HG03565 (cell line): ENCODE measurements at regions not wholly inside any gene's neighbourhood (a gene's known extent, or its start where the extent isn't known, plus 50 kb on each side); places are given as distances from the start of the nearest gene placed in this dataset.
"Not testable (repeated sequence)": the region's sequence is repeated elsewhere in the genome, so short reads cannot be mapped to it uniquely, and the experiment has no call there.

Experiments used
- ATAC-seq: cut with Tn5 transposase; IDR thresholded peaks from one replicate; pipeline ENCODE4 v1.9.1; 2021; ENCODE audit warnings: mild to moderate bottlenecking, moderate library complexity; ENCODE audit not compliant: unreplicated experiment

DNA sequence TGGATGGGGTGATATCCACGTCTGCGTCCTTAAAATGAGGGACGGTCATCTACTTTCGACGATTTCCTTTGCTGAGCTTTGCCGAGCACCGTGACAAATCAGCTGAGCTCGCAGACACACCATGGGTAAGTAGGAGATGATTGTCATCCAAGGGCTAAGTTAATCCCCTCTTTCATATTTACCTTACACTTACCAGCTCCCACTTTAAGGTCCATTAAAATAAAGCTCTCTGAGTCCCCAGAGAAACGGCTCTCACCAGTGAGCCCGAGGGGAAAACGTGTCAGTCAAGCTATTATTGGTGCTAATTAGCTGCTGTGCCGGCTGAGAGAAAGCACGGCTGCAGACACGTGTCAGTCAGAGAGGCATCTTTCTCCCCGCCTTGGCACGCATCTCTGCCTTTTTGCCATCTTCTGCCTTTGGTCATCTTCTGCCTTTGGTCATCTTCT, 72.2 kb downstream of the CRLF2 start:
- no peak for ATAC-seq

GRCh38 chrX:1139185-1139500, 73.3 kb downstream of the CRLF2 start:
- ATAC-seq: no peak

DNA sequence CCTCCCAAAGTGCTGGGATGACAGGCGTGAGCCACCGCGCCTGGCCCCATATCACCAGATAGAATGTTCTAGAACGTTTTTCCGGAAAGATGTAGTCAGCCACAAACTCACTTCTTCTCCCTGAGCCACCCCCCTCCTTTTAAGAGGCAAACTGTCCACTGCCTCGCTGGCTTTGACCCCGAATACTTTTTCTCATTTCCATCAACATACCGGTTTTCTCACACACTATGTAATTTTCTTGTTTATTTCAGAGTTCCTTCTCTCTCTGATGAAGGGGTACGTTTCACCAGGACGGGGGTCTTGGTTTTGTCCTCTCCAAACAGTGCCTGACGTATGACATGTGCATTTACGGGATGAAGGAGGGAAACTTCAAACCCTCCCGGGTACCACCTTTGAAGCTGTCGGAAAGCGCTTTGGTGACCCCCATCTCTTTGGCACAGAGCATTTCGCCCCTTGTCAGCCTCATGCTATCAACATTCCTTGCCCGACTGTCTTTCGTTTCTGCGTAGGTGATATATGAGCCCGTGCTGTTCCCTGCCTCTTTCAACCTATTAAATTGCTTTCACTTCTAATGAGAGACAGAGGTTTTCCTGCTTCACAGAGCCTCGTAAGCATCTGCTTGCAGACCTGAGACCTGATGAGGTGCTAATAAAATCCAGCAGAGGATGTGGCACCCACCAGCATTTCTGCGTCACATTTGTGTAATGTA, 73.8 kb downstream of the CRLF2 start:
- no peak for ATAC-seq

DNA sequence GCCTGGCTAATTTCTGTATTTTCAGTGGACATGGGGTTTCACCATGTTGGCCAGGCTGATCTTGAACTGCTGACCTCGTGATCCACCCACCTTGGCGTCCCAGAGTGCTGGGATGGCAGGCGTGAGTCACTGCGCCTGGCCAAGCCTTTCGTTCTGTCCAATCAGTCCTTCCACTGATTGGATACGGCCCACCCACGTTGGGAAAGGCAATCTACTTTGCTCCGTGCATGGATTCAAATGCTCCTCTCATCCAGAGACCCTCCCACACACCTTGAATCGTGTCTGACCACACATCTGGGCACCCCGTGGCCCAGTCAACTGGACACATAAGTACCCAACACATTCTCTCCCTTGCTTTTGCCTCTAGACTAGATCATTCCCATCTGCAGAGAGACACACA, 74.9 kb downstream of the CRLF2 start:
- ATAC-seq: no peak

GRCh38 chrX:1136582-1136981, 75.9 kb downstream of the CRLF2 start:
- not testable (repeated sequence) for ATAC-seq

- ATAC-seq: no peak
These were observed 77.5 kb downstream of the CRLF2 start for GRCh38 chrX:1134976-1135375.

DNA sequence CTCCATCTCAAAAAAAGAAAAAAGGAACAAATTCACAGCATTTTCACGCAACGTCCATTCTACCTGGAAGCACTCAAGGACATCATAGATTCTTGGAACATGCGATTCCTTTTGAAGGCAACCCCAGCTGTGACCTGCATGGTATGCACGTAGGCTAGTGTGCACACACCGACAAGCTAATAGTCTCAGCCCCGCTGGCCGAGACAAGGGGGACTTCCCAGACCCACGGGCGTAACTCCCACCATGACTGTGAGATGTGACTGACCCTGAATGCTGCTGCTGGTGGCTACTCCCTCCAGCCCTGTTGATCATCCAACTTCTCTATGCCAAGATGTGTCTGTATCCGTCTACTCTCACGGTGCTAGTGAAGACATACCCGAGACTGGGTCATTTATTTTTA, 78.3 kb downstream of the CRLF2 start:
- ATAC-seq: no peak

DNA sequence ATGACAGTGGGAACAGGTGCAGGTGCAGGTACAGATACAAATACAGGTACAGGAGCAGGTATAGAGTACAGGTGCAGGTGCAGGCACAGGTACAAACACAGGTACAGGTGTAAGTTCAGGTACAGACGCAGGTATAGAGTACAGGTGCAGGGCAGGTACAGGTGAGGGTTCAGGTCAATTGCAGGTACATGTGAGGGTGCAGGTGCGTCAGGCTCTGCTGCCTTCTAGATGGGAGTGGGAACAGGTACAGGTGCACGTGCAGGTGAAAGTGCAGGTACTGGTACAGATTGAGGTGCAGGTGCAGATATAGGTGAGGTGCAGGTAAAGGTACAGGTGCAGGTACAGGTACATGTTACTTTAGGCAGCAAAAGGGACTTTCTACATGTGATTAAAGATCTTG, 85.7 kb downstream of the CRLF2 start:
- ATAC-seq: no peak

- ATAC-seq: no peak
These were observed 87.9 kb downstream of the CRLF2 start for GRCh38 chrX:1124531-1124930.

GRCh38 chrX:1122851-1123250, 89.6 kb downstream of the CRLF2 start:
- not testable (repeated sequence) for ATAC-seq

- no peak for ATAC-seq
These were observed 93.2 kb downstream of the CRLF2 start for GRCh38 chrX:1119275-1119674.

DNA sequence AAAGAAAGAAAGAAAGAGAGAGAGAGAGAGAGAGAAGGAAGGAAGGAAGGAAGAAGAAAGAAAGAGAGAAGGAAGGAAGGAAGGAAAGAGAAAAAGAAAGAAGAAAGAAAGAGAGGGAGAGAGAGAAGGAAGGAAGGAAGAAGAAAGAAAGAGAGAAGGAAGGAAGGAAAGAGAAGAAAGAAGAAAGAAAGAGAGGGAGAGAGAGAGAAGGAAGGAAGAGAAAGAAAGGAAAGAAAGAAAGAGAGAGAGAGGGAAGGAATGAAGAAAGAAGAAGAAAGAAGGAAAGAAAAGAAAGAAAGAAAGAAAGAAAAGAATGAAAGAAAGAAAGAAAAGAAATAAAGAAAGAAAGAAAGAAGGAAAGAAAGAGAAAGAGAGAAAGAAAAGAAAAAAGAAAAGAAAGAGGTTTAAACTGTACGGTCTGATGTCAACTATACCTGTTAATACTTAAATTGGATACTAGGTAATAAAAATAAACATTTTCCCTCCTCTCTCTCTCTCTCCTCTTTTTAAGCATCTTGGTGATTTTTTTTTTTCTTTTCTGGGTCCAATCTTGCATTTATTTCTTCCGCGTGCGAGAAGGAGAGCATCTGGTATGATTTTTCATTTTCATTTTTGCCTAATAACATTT, 93.8 kb downstream of the CRLF2 start:
- no peak for ATAC-seq

- ATAC-seq: not testable (repeated sequence)
These were observed 97.0 kb downstream of the CRLF2 start for GRCh38 chrX:1115411-1115810.

- no peak for ATAC-seq
These were observed 100.1 kb downstream of the CRLF2 start for GRCh38 chrX:1112321-1112720.

- no peak for ATAC-seq
These were observed 100.7 kb downstream of the CRLF2 start for GRCh38 chrX:1111601-1112300.

GRCh38 chrX:1109580-1110119, 102.8 kb downstream of the CRLF2 start:
- no peak for ATAC-seq

DNA sequence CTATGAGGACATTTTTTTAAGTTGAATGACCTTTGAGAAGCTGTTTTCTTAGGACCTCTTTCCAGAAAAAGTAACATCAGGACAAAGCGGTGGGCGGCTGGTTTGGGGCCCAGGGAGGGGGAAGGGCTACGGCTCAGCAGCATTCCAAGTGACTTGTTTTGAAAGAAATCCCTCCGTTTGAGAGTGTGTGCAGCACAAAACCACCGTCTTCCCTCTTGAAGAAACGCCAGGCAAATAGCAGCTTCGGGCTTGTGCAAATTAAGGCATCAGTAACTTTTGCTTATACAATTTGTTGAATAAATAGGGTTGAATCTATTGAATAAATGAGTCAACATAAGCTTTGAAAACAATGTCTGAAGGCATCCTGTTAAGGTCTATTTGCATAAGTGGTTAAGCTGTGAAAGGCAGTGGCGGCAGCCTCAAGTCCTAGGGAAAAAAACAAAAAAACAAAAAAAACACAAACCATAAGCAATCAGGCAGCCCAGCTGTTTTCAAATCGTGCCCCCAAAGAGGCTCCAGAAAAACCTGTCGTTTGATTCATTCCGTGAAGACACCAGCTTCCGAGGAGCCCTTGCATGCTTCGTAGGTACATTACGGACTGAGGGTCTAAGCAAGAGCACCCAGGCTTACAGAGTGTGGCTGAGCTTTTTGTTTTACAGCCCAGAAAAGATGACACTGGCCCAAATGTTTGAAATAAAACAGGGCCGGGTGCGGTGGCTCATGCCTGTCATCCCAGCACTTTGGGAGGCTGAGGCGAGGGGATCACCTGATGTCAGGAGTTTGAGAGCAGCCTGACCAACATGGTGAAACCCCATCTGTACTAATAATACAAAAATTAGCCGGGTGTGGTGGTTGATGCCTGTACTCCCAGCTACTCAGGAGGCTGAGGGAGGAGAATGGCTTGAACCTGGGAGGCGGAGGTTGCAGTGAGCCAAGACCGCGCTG, 103.7 kb downstream of the CRLF2 start:
- ATAC-seq: no peak

DNA sequence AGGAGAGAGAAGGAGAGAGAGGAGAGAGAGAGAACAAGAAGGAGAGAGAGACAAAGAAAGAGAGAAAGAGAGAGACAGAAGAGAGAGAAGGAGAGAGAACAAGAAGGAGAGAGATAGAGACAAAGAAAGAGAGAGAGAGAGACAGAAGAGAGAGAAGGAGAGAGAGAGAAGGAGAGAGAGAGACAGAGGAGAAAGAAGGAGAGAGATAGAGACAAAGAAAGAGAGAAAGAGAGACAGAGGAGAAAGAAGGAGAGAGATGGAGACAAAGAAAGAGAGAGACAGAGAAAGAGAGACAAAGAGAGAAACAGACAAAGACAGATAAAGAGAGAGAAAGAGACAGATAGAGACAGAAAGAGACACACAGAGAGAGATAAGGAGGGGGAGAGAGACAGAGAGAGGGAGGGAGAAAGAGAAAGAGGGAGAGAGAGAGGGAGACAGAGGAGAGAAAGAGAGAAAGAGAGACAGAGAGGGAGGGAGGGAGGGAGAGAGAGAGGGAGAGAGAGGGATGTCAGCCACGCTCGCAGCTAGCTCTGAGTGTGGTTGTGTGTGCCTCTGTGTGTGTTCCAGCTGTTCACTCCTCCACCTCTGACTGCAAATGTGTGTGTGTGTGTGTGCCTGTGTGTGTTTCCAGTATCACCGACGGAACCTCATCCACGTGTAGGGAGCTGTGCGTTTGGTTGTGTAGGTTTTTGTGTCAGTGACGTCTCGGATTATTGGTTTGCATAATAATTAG, 105.8 kb downstream of the CRLF2 start:
- no peak for ATAC-seq

- no peak for ATAC-seq
These were observed 106.6 kb downstream of the CRLF2 start for GRCh38 chrX:1105671-1106419.
